ENCODE measurements at regions not wholly inside any gene's neighbourhood (a gene's known extent, or its start where the extent isn't known, plus 50 kb on each side); places are given as distances from the start of the nearest gene placed in this dataset.

DNA sequence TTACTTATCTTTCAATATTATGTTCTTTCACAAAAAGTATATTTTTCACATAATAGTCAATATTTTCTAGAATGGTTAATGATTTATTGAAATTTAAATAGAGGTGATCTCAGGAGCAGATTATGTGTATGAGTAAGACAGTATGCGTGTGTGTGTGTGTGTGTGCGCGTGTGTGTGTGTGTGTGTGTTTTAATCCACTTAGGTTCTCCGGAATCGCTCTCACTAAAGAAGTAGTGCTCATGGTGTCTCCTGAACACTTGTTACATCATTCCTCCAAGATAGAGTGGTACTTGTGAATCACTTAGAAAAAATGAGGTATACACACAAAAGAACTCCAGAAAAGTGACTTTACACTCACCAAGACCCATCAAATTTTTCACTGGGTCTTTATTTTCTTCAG is 91.0 kb upstream of the KCNH7 start:
- DNase-seq: no peak

DNA sequence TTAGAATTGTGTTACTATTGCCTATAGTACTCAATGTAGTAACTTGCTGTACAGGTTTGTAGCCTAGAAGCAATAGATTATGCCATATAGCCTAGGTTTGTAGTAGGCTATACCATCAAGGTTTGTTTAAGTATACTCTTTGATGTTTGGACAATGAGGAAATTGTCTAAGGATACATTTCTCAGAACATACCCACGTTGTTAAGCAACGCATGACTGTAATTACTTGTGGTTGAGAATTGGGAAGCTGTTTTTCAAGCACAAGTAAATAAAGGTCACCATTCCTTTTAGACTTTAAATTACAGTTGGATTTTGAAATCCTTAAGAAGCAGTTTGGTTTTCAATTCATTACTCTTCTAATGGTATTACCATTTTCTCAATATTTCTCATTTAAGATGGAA is 89.8 kb upstream of the KCNH7 start:
- DNase-seq: peak; percentile 4

DNA sequence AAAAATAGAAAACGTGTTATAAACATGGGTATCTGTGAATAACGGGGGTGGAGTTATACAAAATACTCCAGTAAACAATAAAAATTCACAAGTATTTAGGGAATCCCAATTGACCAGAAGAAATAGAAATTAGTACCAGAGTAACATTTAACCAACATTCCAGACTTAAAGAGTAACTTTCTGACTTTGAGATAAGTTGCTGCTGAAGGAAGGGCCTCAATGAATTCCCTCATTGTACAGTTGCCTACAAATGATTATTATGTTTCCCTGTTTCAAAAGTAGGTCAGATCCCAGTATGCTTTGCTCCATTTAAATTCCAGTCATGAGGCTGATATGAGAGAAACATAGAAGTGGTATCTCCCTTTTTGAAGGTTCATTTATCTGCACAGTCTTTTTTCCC is 88.3 kb upstream of the KCNH7 start:
- DNase-seq: no peak

DNA sequence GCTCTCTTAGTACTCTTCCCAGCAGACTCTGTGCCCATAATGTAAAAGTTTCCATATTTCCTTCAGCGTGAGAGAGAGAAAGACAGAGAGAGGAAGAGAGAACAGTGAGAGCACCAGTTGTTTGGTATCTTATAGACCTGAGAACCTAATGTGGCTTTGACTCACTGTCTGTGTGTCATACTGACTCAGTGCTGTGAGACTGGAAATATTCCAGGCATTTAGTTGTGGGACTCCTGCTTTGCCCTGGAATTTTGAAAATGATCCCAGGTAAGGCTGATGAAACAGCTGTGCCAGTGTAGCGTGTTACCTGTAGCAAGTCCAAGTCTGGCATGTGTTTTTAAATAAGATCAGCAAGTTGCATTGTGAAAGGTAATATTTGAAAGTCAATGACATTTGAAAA is 87.9 kb upstream of the KCNH7 start:
- no peak for DNase-seq

DNA sequence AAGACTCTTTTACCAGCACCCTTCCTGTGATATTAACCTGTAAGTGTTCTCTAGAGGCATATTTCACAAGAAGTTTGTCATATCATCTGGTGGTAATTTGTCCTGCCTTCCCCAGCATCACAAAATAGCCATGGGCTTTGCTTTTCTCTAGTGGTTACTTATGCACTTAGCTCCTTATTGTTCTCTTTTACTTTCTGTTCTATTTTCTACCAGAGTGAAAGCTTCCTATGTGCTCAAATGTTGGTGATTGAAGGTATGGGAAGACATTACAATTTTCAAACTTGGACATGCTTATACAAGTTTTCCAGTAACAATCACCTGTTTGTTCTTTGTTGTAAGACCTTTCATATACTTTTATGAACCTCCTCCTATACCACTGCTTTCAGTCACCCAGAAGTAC is 87.0 kb upstream of the KCNH7 start:
- DNase-seq: no peak

DNA sequence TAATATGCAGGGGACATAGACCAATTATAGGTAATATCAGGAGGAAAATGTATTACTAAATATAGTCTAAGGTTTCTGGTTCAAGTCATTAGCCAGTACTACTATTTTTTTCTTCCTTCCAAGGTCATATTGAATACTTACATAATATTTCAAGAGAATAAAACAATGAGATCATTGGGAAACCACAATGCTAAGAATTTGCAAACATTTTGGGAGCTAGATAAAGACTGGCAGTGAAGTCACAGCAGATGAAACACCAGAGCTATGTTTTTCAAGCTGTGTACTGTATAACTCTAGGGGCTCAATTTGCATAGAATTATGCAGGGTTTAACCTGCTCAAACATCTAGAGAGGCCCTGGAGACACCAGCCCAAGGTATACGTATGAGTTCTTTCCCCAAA is 80.5 kb upstream of the KCNH7 start:
- DNase-seq: no peak

DNA sequence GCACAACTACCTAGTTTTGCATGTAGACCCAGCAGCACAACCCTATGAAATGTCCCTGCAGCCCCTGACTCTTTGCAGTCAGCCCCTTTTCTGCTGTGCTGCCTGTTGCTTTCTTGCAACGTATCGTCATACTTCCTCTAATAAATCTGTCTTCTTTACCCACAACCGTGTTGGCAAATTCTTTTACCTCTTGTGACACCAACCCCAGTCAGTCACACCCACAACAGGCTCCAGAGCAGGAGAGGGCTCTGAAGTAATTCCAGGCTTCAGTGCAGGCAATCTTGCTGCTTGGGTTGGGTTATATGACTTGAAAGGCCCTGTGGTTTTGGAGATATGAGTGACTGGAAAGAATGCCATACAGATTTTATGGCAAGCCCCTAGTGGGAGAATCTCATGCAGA is 79.1 kb upstream of the KCNH7 start:
- peak; percentile 1 for DNase-seq

DNA sequence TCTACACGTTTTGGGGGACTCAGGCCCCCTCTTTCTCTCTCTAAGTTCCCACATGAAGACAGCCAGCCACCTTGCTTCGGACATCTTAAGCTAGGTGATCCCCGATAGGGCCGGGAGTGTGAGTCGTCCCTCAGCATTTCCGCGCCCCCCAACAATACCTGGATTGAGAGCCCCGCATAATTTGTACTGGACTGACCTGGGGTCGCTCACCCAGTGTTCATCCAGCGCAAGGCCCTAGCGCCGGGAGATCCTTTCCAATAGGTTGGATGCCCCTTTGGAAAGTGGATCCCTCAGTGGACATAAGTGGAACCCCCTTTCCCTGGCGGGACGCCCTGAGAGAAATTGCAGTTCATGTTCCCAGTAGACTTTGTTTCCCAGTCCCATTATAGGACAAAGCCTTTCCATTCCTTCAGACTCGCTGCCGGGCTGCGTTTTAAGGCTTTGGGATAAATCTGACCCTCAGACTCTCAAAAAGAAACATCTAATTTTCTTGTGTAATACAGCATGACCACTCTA is 77.8 kb upstream of the KCNH7 start:
- no peak for DNase-seq

DNA sequence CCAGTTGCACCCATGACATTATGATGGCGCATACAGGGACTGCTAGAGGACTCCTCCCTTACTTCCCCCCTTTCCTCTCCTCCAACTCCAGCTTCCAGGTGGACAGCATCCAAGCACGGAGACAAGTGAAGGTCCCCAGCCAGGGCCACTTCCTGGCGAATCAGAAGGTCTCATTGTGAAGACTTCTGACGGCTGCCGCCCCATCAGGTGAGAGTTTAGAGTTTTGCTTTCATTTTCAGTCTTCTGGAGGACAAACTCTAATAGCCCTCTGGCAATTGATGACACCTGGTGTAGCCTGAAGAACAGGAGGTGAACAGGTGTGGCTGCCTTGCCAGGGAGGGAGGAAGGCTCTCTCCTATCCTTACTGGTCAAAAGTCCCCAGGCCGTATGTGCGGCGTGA is 77.3 kb upstream of the KCNH7 start:
- DNase-seq: no peak

DNA sequence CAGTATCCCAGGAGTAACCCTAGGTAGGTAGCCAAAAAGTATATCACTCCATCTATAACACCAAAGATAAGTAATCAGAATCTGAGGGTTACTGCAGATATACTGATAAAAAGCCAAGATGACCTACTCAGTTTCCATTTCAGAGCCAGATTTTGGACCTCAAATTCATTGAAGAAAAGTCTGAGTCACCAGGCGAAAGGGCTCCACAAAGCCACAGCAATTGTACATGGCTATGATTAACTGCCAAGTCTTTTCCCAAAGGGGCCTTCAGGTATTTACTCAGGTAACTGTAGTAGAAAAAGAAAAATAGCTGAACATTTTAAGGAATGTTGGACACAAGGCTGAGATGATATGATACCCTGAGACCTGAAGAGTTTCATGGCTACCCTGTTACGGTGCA is 75.6 kb upstream of the KCNH7 start:
- DNase-seq: no peak

DNA sequence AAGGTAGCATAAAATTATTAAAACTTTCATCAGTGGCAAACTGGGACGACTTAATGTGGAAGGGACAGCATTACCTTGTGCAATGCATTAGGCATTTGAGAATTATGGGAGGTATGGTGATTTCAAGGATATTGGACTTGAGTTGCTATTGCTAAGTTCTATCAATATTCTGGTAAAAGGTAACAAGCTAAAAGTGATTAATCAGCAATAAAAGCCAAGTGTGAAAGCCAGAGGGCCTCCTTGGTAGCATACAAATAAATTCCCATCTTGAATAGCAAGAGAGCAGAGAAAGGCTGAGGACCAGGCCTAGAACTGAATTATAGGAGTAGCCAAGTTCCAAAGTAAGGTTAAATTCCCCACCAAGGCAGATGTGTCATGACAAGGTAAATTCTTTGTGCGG is 74.2 kb upstream of the KCNH7 start:
- DNase-seq: no peak

DNA sequence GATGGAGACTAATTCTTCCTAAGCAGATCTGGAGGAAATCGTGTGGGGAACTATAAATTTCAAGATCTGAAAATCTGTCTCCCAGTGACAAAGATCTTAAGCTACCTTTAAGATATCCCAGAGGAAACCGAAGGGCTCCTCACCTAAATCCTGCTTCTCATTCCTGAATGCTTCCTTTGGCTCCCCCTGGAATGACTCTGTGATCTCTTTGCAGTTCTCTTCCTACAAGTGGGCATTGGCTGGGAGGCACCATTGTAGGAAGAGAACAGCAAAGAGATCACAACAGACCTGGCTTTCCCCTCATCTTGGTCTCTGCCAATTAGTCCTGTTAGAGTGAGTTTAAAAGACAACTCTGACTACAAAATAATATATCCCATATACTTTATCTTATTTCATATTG is 70.0 kb upstream of the KCNH7 start:
- no peak for DNase-seq

DNA sequence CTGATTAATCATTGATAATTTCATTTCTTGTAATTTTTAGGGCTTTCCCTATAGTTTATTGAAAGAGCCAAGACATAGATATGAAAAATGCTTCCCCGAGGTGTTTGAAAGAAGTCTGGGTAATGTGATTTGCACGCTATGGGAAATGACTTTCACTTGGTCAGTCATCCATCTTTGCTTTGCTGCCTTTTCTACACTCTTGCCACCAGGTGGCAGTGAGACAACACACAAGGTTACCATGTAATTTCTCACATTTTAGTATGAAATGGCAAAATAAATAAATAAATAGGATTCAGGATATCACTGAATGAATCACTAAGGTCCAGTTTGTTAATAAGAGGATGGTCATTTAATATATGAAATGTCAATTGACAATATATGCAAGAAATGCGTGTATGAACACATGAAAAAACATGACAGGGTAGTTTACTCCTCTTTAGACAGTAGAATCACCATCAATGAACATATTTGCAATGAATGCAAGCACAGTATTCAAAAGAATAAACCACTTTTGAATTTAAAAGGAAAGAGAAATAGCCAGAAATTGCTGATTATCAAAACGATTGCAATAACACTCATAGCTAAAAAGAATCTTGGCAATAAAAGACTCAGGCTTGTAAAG is 52.2 kb upstream of the KCNH7 start:
- DNase-seq: peak; percentile 76

DNA sequence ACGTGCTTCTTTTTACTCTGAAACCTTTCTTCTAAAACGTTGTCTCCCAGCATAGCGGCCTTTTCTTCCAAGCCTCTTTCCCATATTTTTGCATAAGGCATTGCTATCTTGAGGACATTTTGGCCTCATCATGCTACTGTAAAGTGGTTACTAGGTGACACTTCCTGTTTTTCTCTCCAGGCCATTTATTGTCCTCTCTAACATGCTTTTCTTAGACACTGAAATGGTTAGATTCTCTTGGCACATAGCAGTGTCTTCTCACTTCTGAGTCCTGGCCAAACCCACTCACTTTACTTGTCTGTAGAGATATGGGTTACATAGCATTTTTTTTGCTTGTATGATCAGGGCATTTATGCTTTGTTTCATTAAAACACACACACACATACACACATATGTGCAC is 50.1 kb upstream of the KCNH7 start:
- peak; percentile 54 for DNase-seq
